ENCODE measurements at regions not wholly inside any gene's neighbourhood (a gene's known extent, or its start where the extent isn't known, plus 50 kb on each side); places are given as distances from the start of the nearest gene placed in this dataset.

GRCh38 chr3:66931699-66932098 is 66.4 kb upstream of the KBTBD8 start:
- ChIA-PET CTCF (interaction anchor here (2.0 kb wide), 1 partner anchor 182 kb away, joined by 4 read pairs; no protein-coding TSS in a partner anchor), POLR2A (interaction anchor here (0.6 kb wide), 1 partner anchor 9 kb away, joined by 3 read pairs; no protein-coding TSS in a partner anchor), RAD21 (ENCODE audit: low non-redundant PET in 1 of 2, low total read pairs in 2 of 2, uncharacterized antibody in 2 of 2, unreplicated experiment in 2 of 2) (no interaction called here)
- H3K27me3 ChIP-seq (ENCODE audit: insufficient read depth, low read length): peaks cover 34% of the 10 kb centered on the region
- H3K9ac ChIP-seq (ENCODE audit: low read length): no peak overlapping the region
- no peak overlapping the region for H2AFZ ChIP-seq (ENCODE audit: low read depth, low read length, poor library complexity, severe bottlenecking)
- BruUV-seq (replicated peaks): no TSS peak
- no peaks in the 10 kb centered on the region for H3K4me1 ChIP-seq (ENCODE audit: control insufficient read depth in 1 of 2, insufficient read depth in 2 of 2, low read length in 2 of 2)
- H3K9me2 ChIP-seq (ENCODE audit: insufficient read depth): no peaks in the 10 kb centered on the region
- no peak overlapping the region for H3K27ac ChIP-seq (ENCODE audit: low read depth, low read length)
- no peak for TF ChIP-seq SRF (IDR thresholded peaks at IDR 0.05; ENCODE audit: low read depth)
- no peak for TF ChIP-seq CTCF (IDR thresholded peaks at IDR 0.05 in 2 of 3, conservative IDR thresholded peaks at IDR 0.05 in 1 of 3; ENCODE audit: borderline replicate concordance in 1 of 3, insufficient read depth in 1 of 3, low read depth in 2 of 3, low read length in 2 of 3)
- TF ChIP-seq SIN3A (IDR thresholded peaks at IDR 0.05; ENCODE audit: low read depth): no peak
- TF ChIP-seq RAD21 (IDR thresholded peaks at IDR 0.05; ENCODE audit: low read depth): no peak
- TF ChIP-seq EGR1 (IDR thresholded peaks at IDR 0.05; ENCODE audit: low read depth): no peak
- no peak for TF ChIP-seq POLR2AphosphoS5 (IDR thresholded peaks at IDR 0.05; ENCODE audit: low read depth, low read length)
- no peak for TF ChIP-seq EZH2 (IDR thresholded peaks at IDR 0.05)
- no peak for TF ChIP-seq ZBTB33 (IDR thresholded peaks at IDR 0.05; ENCODE audit: extremely low read depth, insufficient replicate concordance, low read length)
- no peak for TF ChIP-seq CBX3 (IDR thresholded peaks at IDR 0.05; ENCODE audit: low read depth)
- no peak for TF ChIP-seq POLR2A (IDR thresholded peaks at IDR 0.05; ENCODE audit: borderline replicate concordance, extremely low read depth, insufficient read depth, insufficient read length)
- TF ChIP-seq FOSL1 (IDR thresholded peaks at IDR 0.05; ENCODE audit: low read depth): no peak
- no peak for TF ChIP-seq EZH2phosphoT487 (IDR thresholded peaks at IDR 0.05; ENCODE audit: borderline replicate concordance)
- no peak for TF ChIP-seq JUND (IDR thresholded peaks at IDR 0.05)
- no peak for TF ChIP-seq ZFX (IDR thresholded peaks at IDR 0.05)
- no peak for TF ChIP-seq SP1 (IDR thresholded peaks at IDR 0.05; ENCODE audit: low read depth)
- TF ChIP-seq REST (IDR thresholded peaks at IDR 0.05; ENCODE audit: low read depth): no peak
- TF ChIP-seq CEBPB (IDR thresholded peaks at IDR 0.05; ENCODE audit: low read depth): no peak
- no peak for TF ChIP-seq TCF7L2 (IDR thresholded peaks at IDR 0.05; ENCODE audit: borderline replicate concordance, extremely low read depth, insufficient read depth, insufficient read length)
- TF ChIP-seq MAX (IDR thresholded peaks at IDR 0.05): no peak
- no peak for TF ChIP-seq YY1 (IDR thresholded peaks at IDR 0.05; ENCODE audit: extremely low read depth, insufficient replicate concordance, low read depth, low read length)
- DNase-seq (ENCODE audit: low read depth, low spot score): no peak
- no peak overlapping the region for H3K4me3 ChIP-seq (replicated peaks in 1 of 2; ENCODE audit: low read depth in 1 of 2, low read length in 2 of 2)
- no peaks in the 10 kb centered on the region for H3K79me2 ChIP-seq (ENCODE audit: insufficient read depth, low read length)
- ATAC-seq: no peak
- no peak overlapping the region for H3K4me2 ChIP-seq (ENCODE audit: low read length)
- H3K9me3 ChIP-seq (ENCODE audit: control insufficient read depth in 1 of 2, insufficient read depth in 1 of 2, low read depth in 1 of 2, low read length in 2 of 2): no peaks in the 10 kb centered on the region
- intact Hi-C loops (cut with micrococcal nuclease): no loop called here
- no peaks in the 10 kb centered on the region for H3K36me3 ChIP-seq (ENCODE audit: control insufficient read depth in 1 of 2, insufficient read depth in 2 of 2, low read length in 2 of 2)
- H4K20me1 ChIP-seq (ENCODE audit: insufficient read depth): no peaks in the 10 kb centered on the region

Measured in HCT116 (cell line).